Prostate gland (tissue), 2 donors: ENCODE measurements at regions not wholly inside any gene's neighbourhood (a gene's known extent, or its start where the extent isn't known, plus 50 kb on each side); places are given as distances from the start of the nearest gene placed in this dataset.

Experiments used
- POLR2A ChIP-seq: fragments of 450-650 bp; IDR thresholded peaks from one replicate; pipeline ENCODE4 v1.6.1; 2016; ENCODE audit warnings: antibody characterized with exemption, mild to moderate bottlenecking
- POLR2AphosphoS5 ChIP-seq: sonication (generic); formaldehyde crosslinking; IDR thresholded peaks from one replicate; pipeline ENCODE4 v1.6.1; 2017; ENCODE audit warnings: antibody characterized with exemption
- TF ChIP-seq, protein P1 (sequence below), 4 experiments: fragments of 200-600 bp in 2 of 4; fragments of 450-650 bp in 2 of 4; sonication (generic) in 2 of 4; IDR thresholded peaks; 1 replicate in 3 of 4; 2 replicates in 1 of 4; pipeline ENCODE4 v1.5.1; 2016 to 2019; ENCODE audit warnings: antibody characterized with exemption in 4 of 4, mild to moderate bottlenecking in 2 of 4, moderate library complexity in 2 of 4

DNA sequence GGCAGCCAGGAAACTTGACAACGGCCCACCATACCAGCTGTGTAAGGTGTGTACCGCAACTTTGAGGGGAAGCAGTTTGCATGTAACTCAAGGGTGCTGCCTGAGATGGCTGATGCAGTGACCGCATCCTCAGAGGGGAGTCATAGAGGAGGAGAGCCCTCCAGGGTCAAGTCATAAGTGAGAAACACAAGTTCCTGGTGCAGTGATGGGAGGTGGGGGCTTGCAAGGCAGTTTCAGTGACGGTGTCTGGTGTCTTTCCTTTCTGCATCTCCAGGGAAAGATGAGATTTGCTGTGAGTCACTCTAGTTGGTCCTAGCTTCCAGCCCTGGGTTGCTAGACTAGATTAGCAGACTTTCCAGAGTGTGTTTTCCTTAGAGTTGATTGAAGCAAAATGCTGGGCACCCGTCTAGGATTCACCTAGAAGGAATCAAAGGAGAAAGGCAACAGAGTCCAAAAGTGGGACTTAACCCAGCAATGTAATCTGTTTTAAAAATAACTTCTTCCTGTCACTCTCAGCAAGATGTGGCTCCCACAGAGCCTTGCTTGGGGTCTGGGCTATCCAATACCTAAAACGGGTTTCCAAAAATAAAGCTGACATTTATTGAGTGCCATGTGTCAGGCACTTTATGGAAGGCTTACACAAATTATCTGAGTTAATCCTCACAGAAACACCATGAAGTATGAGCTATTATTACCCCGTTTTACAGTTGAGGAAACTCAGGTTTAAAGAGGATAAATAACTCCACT is 265.4 kb upstream of the PLET1 start:
- TF ChIP-seq, protein P1, sequence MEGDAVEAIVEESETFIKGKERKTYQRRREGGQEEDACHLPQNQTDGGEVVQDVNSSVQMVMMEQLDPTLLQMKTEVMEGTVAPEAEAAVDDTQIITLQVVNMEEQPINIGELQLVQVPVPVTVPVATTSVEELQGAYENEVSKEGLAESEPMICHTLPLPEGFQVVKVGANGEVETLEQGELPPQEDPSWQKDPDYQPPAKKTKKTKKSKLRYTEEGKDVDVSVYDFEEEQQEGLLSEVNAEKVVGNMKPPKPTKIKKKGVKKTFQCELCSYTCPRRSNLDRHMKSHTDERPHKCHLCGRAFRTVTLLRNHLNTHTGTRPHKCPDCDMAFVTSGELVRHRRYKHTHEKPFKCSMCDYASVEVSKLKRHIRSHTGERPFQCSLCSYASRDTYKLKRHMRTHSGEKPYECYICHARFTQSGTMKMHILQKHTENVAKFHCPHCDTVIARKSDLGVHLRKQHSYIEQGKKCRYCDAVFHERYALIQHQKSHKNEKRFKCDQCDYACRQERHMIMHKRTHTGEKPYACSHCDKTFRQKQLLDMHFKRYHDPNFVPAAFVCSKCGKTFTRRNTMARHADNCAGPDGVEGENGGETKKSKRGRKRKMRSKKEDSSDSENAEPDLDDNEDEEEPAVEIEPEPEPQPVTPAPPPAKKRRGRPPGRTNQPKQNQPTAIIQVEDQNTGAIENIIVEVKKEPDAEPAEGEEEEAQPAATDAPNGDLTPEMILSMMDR (IDR thresholded peaks at IDR 0.05), result no peak
- TF ChIP-seq POLR2A (no peak), POLR2AphosphoS5 (no peak)
